HFF-Myc (cell line): ENCODE measurements at regions not wholly inside any gene's neighbourhood (a gene's known extent, or its start where the extent isn't known, plus 50 kb on each side); places are given as distances from the start of the nearest gene placed in this dataset.

Experiments used
- DNase-seq: peaks from one replicate; pipeline ENCODE4 v3.0.0-alpha.2; 2011; ENCODE audit warnings: low read depth; ENCODE audit errors: extremely low read depth
- H3K4me3 ChIP-seq: replicated peaks from 2 replicates; pipeline ENCODE4 v1.5.1; 2011; ENCODE audit warnings: low read depth, mild to moderate bottlenecking, control low read depth, low read length
- CTCF ChIP-seq: IDR thresholded peaks from 2 replicates; pipeline ENCODE4 v1.5.1; 2012; ENCODE audit warnings: mild to moderate bottlenecking, low read depth, low read length, control low read depth; ENCODE audit errors: missing control alignments

DNA sequence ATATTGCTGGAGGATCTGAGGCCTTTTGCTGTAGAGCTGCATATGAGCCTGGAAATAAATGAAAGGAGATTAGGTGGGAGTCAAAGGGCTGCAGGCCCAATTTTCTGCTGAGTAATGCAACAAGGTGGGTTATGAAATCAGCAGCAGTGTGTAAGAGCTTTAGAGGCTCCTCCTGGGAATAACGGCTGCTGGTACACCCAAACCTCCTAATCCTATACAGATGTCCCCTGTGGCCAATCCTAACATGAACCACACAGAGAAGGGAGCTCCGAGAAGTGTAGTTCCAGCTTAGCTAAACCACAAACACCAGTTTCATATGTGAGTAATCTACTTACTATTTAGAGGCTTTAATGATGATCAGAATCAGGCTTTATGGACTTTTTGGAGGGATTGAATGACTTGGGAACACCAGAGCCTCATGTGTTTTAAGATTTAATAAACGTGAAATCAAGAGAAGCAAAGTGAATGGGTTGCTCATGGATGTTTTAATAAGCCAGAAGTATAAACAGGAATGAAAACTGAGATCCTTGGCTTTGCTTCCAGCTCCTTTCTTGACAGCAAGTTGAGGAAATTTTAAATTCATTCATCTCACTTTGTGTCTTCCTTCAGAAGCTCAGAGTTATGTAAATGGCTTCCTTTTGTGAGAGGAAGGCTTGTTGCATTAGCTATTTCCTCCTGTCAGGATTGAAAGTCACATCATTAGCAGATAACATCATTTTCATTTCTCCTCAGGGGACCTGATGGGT, 437.5 kb downstream of the TMEM232 start:
- no peak overlapping the region for H3K4me3 ChIP-seq
- no peak for TF ChIP-seq CTCF
- peak; percentile 50 for DNase-seq

DNA sequence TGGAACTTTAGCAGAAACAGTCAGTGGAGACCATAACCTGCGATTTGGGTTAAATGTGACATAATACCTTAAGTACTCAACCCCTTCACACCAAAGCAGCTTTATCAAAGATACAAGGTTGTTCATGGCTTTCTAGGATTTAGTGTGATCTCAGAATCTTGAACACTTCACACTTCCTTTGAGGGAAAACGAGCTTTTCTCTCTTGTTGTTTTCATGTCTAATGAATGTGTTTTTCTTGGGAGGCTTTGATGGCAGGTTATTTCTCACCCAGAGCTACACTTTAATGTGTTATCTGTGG, 437.0 kb downstream of the TMEM232 start:
- H3K4me3 ChIP-seq = no peak overlapping the region
- no peak for TF ChIP-seq CTCF
- no peak for DNase-seq

DNA sequence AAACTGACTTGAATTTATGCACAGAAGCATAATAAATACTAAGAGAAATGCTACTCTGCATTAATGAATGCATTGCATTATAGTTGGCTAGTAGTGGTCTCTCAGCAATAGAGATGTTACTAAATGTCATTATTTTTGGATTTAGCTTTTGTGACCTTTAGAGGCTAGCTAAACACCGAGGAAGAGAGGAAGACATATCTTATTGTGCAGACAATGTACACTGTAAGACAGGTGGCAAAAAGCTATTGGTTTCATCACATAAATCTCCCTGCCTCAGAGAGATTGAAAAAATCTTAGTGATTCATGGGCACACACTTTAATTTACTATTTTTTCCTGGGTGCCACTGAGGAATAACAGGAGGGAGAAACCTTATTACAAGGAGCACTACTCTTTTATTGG, 435.9 kb downstream of the TMEM232 start:
- no peak for TF ChIP-seq CTCF
- no peak for DNase-seq
- no peak overlapping the region for H3K4me3 ChIP-seq

DNA sequence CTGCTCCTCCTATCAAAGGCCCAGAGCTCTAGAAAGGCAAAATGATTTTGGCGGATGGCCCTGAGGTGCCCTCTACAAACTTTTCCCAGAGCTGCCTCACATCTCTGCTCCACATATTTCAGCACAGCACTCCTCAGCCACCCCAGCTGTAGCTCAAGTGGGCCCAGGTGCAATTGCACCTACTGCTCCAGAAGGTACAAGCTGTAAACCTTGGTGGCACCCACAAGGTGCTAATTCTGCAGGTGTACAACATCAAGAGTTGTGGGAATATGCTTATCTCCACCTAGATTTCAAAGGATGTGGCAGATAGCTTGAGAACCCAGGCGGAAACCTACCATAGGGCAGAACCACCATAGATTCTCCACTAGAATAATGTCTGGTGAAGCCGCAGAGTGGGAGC, 432.2 kb downstream of the TMEM232 start:
- TF ChIP-seq CTCF = no peak
- no peak for DNase-seq
- H3K4me3 ChIP-seq = no peak overlapping the region

DNA sequence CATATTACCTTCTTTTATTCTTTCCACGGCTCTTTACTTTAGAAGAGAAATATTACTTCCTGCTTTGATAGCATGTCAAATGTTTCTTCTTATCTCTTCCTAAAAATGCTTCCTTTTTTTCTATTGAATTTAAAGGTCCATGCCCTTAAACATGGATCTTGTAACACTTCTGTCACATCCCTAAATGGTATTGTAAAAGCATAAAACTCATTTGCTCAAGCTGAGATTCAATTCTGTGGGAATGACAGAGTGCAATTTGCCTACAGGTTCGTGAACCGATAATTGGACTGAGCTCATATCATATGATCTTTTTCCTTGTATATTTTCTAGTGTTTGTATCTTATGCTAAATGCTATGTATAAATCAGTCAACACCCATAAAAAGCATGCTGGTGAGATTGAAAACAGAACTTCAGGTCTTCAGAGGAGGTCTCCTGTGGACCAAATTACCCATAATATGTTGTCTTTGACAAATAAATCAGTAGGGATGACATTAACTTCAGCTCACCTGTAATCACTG, 429.3 kb downstream of the TMEM232 start:
- TF ChIP-seq CTCF = no peak
- DNase-seq = no peak
- H3K4me3 ChIP-seq = no peak overlapping the region

GRCh38 chr5:110304176-110304575, 422.3 kb downstream of the TMEM232 start:
- DNase-seq = no peak
- TF ChIP-seq CTCF = no peak
- H3K4me3 ChIP-seq = no peak overlapping the region

- H3K4me3 ChIP-seq = no peak overlapping the region
- no peak for TF ChIP-seq CTCF
- no peak for DNase-seq
Observed at GRCh38 chr5:110306650-110307049, 419.8 kb downstream of the TMEM232 start.
